IMR-90 (cell line): ENCODE measurements at regions not wholly inside any gene's neighbourhood (a gene's known extent, or its start where the extent isn't known, plus 50 kb on each side); places are given as distances from the start of the nearest gene placed in this dataset.

Experiments used
- ATAC-seq: fragments of 200-7000 bp; cut with Tn5 transposase; 2 replicates; pipeline ENCODE4 v1.9.1; 2020; ENCODE audit warnings: low read depth, mild to moderate bottlenecking, moderate library complexity
- BruUV-seq: library from RNA; stranded (reverse); fragments of 400-500 nt; replicated peaks from 2 replicates; lab custom pipeline; 2021; lab: Mats Ljungman, UMichigan
- CTCF ChIA-PET: fragments of 300-600 bp; formaldehyde crosslinking; extraction: SDS; loops from one replicate; lab custom pipeline; 2021; ENCODE audit warnings: antibody characterized with exemption; lab: Yijun Ruan, JAX
- POLR2A ChIA-PET: fragments of 300-600 bp; sonication (Branson Sonifier 250); formaldehyde crosslinking; loops from one replicate; lab custom pipeline; 2022; ENCODE audit warnings: antibody characterized with exemption; ENCODE audit not compliant: unreplicated experiment; lab: Charles Lee
- DNase-seq: peaks from one replicate; pipeline ENCODE4 v3.0.0; 2013
- H2AFZ ChIP-seq: replicated peaks from 2 replicates; pipeline ENCODE3; 2013; ENCODE audit warnings: low read length, mild to moderate bottlenecking; ENCODE audit not compliant: poor library complexity
- H2AK5ac ChIP-seq: 2 replicates; pipeline ENCODE4 v1.6.1; 2013; ENCODE audit warnings: low read depth, low read length, inconsistent platforms
- H2AK9ac ChIP-seq: replicated peaks from 2 replicates; pipeline ENCODE3; 2013; ENCODE audit warnings: mild to moderate bottlenecking, low read depth, low read length, moderate library complexity; ENCODE audit not compliant: poor library complexity
- H2BK120ac ChIP-seq: 2 replicates; pipeline ENCODE4 v1.6.1; 2013; ENCODE audit warnings: low read depth, low read length, inconsistent platforms
- H2BK15ac ChIP-seq: 3 replicates; pipeline ENCODE4 v1.6.1; 2013; ENCODE audit warnings: low read depth, low read length, inconsistent platforms
- H2BK20ac ChIP-seq: 2 replicates; pipeline ENCODE4 v1.6.1; 2013; ENCODE audit warnings: low read depth, mild to moderate bottlenecking, inconsistent platforms, low read length, moderate library complexity
- H2BK5ac ChIP-seq: 2 replicates; pipeline ENCODE4 v1.6.1; 2013; ENCODE audit warnings: mild to moderate bottlenecking, low read depth, low read length, inconsistent platforms; ENCODE audit not compliant: poor library complexity, severe bottlenecking
- H3K14ac ChIP-seq: replicated peaks from 2 replicates; pipeline ENCODE4 v1.6.1; 2013; ENCODE audit warnings: low read depth, low read length, inconsistent platforms
- H3K18ac ChIP-seq: 2 replicates; pipeline ENCODE4 v1.6.1; 2013; ENCODE audit warnings: low read depth, low read length, control low read depth
- H3K23ac ChIP-seq: 2 replicates; pipeline ENCODE4 v1.6.1; 2013; ENCODE audit warnings: low read depth, low read length, inconsistent platforms
- H3K27ac ChIP-seq: 2 replicates; pipeline ENCODE4 v1.5.1; 2013; ENCODE audit warnings: mild to moderate bottlenecking, control low read depth, low read length; ENCODE audit not compliant: insufficient read depth
- H3K27me3 ChIP-seq: 2 replicates; pipeline ENCODE4 v1.6.1; 2013; ENCODE audit warnings: low read length; ENCODE audit not compliant: control insufficient read depth, insufficient read depth
- H3K36me3 ChIP-seq: 2 replicates; pipeline ENCODE4 v1.6.1; 2013; ENCODE audit warnings: low read length, mixed read lengths; ENCODE audit not compliant: control insufficient read depth, insufficient read depth
- H3K4ac ChIP-seq: 2 replicates; pipeline ENCODE4 v1.6.1; 2013; ENCODE audit warnings: low read depth, low read length, inconsistent platforms
- H3K4me1 ChIP-seq: 2 replicates; pipeline ENCODE4 v1.6.1; 2013; ENCODE audit warnings: low read length, mixed read lengths; ENCODE audit not compliant: control insufficient read depth, insufficient read depth
- H3K4me2 ChIP-seq: 2 replicates; pipeline ENCODE4 v1.6.1; 2013; ENCODE audit warnings: low read depth, mild to moderate bottlenecking, control low read depth, low read length, moderate library complexity
- H3K4me3 ChIP-seq: 2 replicates; pipeline ENCODE4 v1.5.1; 2013; ENCODE audit warnings: low read depth, mild to moderate bottlenecking, control low read depth, low read length, moderate library complexity; ENCODE audit not compliant: insufficient read depth
- H3K56ac ChIP-seq: 2 replicates; pipeline ENCODE4 v1.6.1; 2013; ENCODE audit warnings: low read length, inconsistent platforms; ENCODE audit not compliant: insufficient read depth; ENCODE audit errors: extremely low read depth
- H3K79me1 ChIP-seq, 2 experiments: 2 replicates each; pipeline ENCODE4 v1.6.1; 2013; ENCODE audit warnings: low read length in 2 of 2, inconsistent platforms in 1 of 2, low read depth in 1 of 2
- H3K9ac ChIP-seq: 2 replicates; pipeline ENCODE4 v1.6.1; 2013; ENCODE audit warnings: low read depth, low read length, control low read depth
- H3K9me1 ChIP-seq: 2 replicates; pipeline ENCODE4 v1.6.1; 2013; ENCODE audit warnings: low read length, inconsistent platforms; ENCODE audit not compliant: insufficient read depth
- H3K9me3 ChIP-seq: 2 replicates; pipeline ENCODE4 v1.6.1; 2013; ENCODE audit warnings: low read length; ENCODE audit not compliant: control insufficient read depth, insufficient read depth
- H4K20me1 ChIP-seq: 2 replicates; pipeline ENCODE4 v1.6.1; 2013; ENCODE audit warnings: low read length, inconsistent platforms; ENCODE audit not compliant: insufficient read depth
- H4K5ac ChIP-seq: 2 replicates; pipeline ENCODE4 v1.6.1; 2013; ENCODE audit warnings: mild to moderate bottlenecking, low read depth, low read length, control low read depth
- H4K8ac ChIP-seq, 2 experiments: 2 replicates each; pipeline ENCODE4 v1.6.1; 2013; ENCODE audit warnings: low read depth in 2 of 2, low read length in 2 of 2, control low read depth in 1 of 2, inconsistent platforms in 1 of 2
- H4K91ac ChIP-seq: 2 replicates; pipeline ENCODE4 v1.6.1; 2013; ENCODE audit warnings: low read depth, low read length, inconsistent platforms; ENCODE audit not compliant: insufficient read depth
- BHLHE40 ChIP-seq: fragments of 150-350 bp; IDR thresholded peaks from 2 replicates; pipeline ENCODE4 v1.6.1; 2016; ENCODE audit warnings: mild to moderate bottlenecking, low read depth, low read length
- CEBPB ChIP-seq: IDR thresholded peaks from 2 replicates; pipeline ENCODE4 v1.6.1; 2012; ENCODE audit warnings: low read depth, low read length, improper control_type of control experiment
- CHD1 ChIP-seq: IDR thresholded peaks from 2 replicates; pipeline ENCODE4 v1.6.1; 2012; ENCODE audit warnings: low read depth, low read length, improper control_type of control experiment
- CTCF ChIP-seq: conservative IDR thresholded peaks from 2 replicates; pipeline ENCODE4 v1.5.1; 2012; ENCODE audit warnings: mild to moderate bottlenecking, low read depth, low read length, improper control_type of control experiment
- FOS ChIP-seq: fragments of 150-350 bp; IDR thresholded peaks from 2 replicates; pipeline ENCODE4 v1.6.1; 2016; ENCODE audit warnings: low read depth, low read length
- MAFK ChIP-seq: IDR thresholded peaks from 2 replicates; pipeline ENCODE4 v1.6.1; 2012; ENCODE audit warnings: low read depth, low read length, improper control_type of control experiment
- MAZ ChIP-seq: IDR thresholded peaks from 2 replicates; pipeline ENCODE4 v1.6.1; 2012; ENCODE audit warnings: low read depth, mild to moderate bottlenecking, low read length, improper control_type of control experiment, moderate library complexity, borderline replicate concordance
- MXI1 ChIP-seq: IDR thresholded peaks from 2 replicates; pipeline ENCODE4 v1.6.1; 2012; ENCODE audit warnings: low read depth, mild to moderate bottlenecking, low read length, moderate library complexity, borderline replicate concordance
- NFE2L2 ChIP-seq: fragments of 150-350 bp; IDR thresholded peaks from 2 replicates; pipeline ENCODE4 v1.6.1; 2016; ENCODE audit warnings: low read depth, mild to moderate bottlenecking, low read length
- POLR2A ChIP-seq: IDR thresholded peaks from 2 replicates; pipeline ENCODE4 v1.6.1; 2012; ENCODE audit warnings: mild to moderate bottlenecking, low read depth, low read length
- RAD21 ChIP-seq: IDR thresholded peaks from 2 replicates; pipeline ENCODE4 v1.6.1; 2012; ENCODE audit warnings: low read length, improper control_type of control experiment
- RCOR1 ChIP-seq: IDR thresholded peaks from 2 replicates; pipeline ENCODE4 v1.6.1; 2012; ENCODE audit warnings: mild to moderate bottlenecking, low read length, improper control_type of control experiment; ENCODE audit not compliant: insufficient replicate concordance
- RFX5 ChIP-seq: IDR thresholded peaks from 2 replicates; pipeline ENCODE4 v1.8.0; 2012; ENCODE audit warnings: low read depth, mild to moderate bottlenecking, low read length, moderate library complexity
- SMC3 ChIP-seq: fragments of 150-350 bp; IDR thresholded peaks from 2 replicates; pipeline ENCODE4 v1.6.1; 2016; ENCODE audit warnings: low read depth, mild to moderate bottlenecking, antibody characterized with exemption, low read length, moderate library complexity
- USF2 ChIP-seq: fragments of 150-350 bp; IDR thresholded peaks from 2 replicates; pipeline ENCODE4 v1.6.1; 2017; ENCODE audit warnings: mild to moderate bottlenecking, antibody characterized with exemption, low read length, low read depth
- WGBS, 2 experiments: methylation state at CpG; one replicate each; pipeline versions ENCODE4 v1.1.5 to v1.1.7; 2013; ENCODE audit warnings: missing lambda C conversion rate in 2 of 2; ENCODE audit not compliant: insufficient read length in 1 of 2; ENCODE audit errors: extremely low coverage in 2 of 2; 5-methylcytosine and 5-hydroxymethylcytosine counted together
- dilution Hi-C: fragments of 300-500 bp; cut with HindIII; formaldehyde crosslinking; loops from one replicate; pipeline ENCODE4 v1.14.3; 2018; ENCODE audit warnings: low sequenced_read_pairs; ENCODE audit not compliant: unreplicated experiment
- in situ Hi-C: fragments of 300-500 bp; cut with MboI; formaldehyde crosslinking; loops from 3 replicates; pipeline ENCODE4 v1.14.3; 2019; ENCODE audit warnings: low sequenced_read_pairs, inconsistent platforms, mixed read lengths
- intact Hi-C: fragments of 100-400 bp; cut with micrococcal nuclease; formaldehyde crosslinking; loops from 2 replicates; pipeline ENCODE4 v1.10.0; 2022
- TF ChIP-seq, protein P1 (sequence below): fragments of 150-350 bp; IDR thresholded peaks from 2 replicates; pipeline ENCODE4 v1.6.1; 2016; ENCODE audit warnings: low read depth, mild to moderate bottlenecking, low read length, moderate library complexity, borderline replicate concordance

- Histone ChIP-seq H4K20me1 (no peaks in the 10 kb centered on the region), H3K9ac (no peak overlapping the region), H3K56ac (no peak overlapping the region), H3K4ac (no peak overlapping the region), H2AFZ (no peak overlapping the region), H2BK120ac (no peak overlapping the region), H3K27ac (no peak overlapping the region), H2BK5ac (no peak overlapping the region), H3K23ac (no peak overlapping the region), H3K14ac (no peak overlapping the region), H2BK20ac (no peak overlapping the region), H4K91ac (no peak overlapping the region), H3K9me1 (no peaks in the 10 kb centered on the region), H3K79me1 (no peaks in the 10 kb centered on the region), H3K27me3 (peaks cover 13% of the 10 kb centered on the region), H4K8ac (no peak overlapping the region), H3K9me3 (no peaks in the 10 kb centered on the region), H2AK5ac (no peak overlapping the region), H3K4me1 (no peaks in the 10 kb centered on the region), H3K36me3 (no peaks in the 10 kb centered on the region), H3K18ac (no peak overlapping the region), H2AK9ac (no peak overlapping the region), H3K4me3 (no peak overlapping the region), H4K5ac (no peak overlapping the region), H2BK15ac (no peak overlapping the region), H3K4me2 (no peak overlapping the region)
- intact Hi-C loops (no loop called here), in situ Hi-C loops (no loop called here), dilution Hi-C loops (no loop called here)
- CTCF ChIA-PET: interaction anchor here (0.5 kb wide), 1 partner anchor 18 kb away, joined by 4 read pairs; no protein-coding TSS in a partner anchor
- DNase-seq (no peak), ATAC-seq (no peak)
- POLR2A ChIA-PET: interaction anchor here (1.0 kb wide), 1 partner anchor 31 kb away, joined by 3 read pairs; no protein-coding TSS in a partner anchor
- TF ChIP-seq RAD21 (no peak), FOS (no peak), MAZ (no peak), BHLHE40 (no peak), SMC3 (no peak), MXI1 (no peak), POLR2A (no peak), CTCF (no peak), NFE2L2 (no peak), MAFK (no peak), RCOR1 (no peak), USF2 (no peak), CEBPB (no peak), RFX5 (no peak), CHD1 (no peak)
- TF ChIP-seq, protein P1, sequence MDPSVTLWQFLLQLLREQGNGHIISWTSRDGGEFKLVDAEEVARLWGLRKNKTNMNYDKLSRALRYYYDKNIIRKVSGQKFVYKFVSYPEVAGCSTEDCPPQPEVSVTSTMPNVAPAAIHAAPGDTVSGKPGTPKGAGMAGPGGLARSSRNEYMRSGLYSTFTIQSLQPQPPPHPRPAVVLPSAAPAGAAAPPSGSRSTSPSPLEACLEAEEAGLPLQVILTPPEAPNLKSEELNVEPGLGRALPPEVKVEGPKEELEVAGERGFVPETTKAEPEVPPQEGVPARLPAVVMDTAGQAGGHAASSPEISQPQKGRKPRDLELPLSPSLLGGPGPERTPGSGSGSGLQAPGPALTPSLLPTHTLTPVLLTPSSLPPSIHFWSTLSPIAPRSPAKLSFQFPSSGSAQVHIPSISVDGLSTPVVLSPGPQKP: no peak
- no CpG with 5 or more reads among the region's 2 CpGs for WGBS, 2 experiments
- no TSS peak for BruUV-seq
Measured at GRCh38 chr10:118922972-118923371, 106.5 kb upstream of the NANOS1 start.
